ENCODE measurements at regions not wholly inside any gene's neighbourhood (a gene's known extent, or its start where the extent isn't known, plus 50 kb on each side); places are given as distances from the start of the nearest gene placed in this dataset.

DNA sequence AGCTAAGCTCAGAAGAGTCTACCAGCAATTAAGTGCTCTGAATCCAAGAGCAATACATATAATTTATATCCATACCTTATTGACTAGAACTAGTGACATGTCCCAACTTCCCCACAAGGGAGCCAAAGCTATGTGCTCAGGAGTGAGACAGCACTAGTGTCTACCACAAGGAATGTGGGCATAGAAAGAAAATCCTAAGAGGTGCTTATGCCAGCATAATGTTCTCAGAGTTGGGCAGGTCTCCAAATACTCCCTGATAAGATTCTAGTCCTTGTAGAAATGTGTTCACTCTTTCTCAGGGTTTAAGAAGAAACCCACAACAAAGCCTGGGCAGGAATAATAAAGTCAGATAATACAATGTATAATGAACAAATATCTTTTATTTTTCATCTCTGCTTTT, 275.1 kb downstream of the BRINP1 start:
- DNase-seq (ENCODE audit: low read depth) = no peak

- DNase-seq (ENCODE audit: low read depth) = no peak
Measured at GRCh38 chr9:119095072-119095471, 274.2 kb downstream of the BRINP1 start.

GRCh38 chr9:119101048-119101447, 268.2 kb downstream of the BRINP1 start:
- no peak for DNase-seq (ENCODE audit: low read depth)

DNA sequence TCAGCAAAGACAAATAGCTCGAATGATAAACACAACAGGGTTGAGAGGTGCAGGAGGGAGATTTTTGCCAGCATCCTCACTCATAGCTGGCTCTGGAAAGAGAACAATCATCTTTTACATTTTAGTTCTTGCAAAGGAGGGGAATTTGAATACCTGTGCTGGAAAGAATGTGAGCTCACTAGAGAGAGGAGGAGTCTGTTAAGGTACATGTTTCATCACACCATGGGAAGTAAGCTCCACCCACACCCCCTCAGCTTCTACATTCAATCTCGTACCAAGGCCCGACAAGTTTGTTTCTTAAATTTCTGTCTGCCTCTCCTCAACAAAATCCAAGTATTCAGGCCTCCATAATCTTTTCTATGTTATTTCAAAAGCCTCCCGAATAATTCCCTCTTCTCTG, 254.6 kb downstream of the BRINP1 start:
- DNase-seq (ENCODE audit: low read depth) = no peak

Measured in GM04503 (cell line).